NCI-H2196 (cell line): ENCODE measurements at regions not wholly inside any gene's neighbourhood (a gene's known extent, or its start where the extent isn't known, plus 50 kb on each side); places are given as distances from the start of the nearest gene placed in this dataset.

ENCODE experiments used
- DNase-seq: peaks from one replicate; lab custom pipeline; 2025; ENCODE audit not compliant: unreplicated experiment; lab: John Stamatoyannopoulos, UW

DNA sequence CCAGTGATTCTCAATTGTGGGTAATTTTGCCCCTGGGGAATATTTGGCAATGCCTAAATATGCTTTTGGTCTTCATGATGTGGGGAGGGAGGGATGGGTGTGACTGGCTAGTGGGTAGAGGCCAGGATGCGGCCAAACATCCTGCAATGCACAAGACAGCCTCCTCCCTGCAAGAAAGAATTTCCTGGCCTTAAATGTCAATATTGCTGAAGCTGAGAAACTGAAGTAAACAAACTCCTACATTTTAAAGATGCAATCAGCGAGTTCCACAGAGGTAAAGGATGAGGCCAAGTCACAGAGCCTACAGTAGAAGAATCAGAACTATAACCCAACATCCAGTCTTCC lies 272.9 kb upstream of the EPHA4 start:
- DNase-seq: no peak

DNA sequence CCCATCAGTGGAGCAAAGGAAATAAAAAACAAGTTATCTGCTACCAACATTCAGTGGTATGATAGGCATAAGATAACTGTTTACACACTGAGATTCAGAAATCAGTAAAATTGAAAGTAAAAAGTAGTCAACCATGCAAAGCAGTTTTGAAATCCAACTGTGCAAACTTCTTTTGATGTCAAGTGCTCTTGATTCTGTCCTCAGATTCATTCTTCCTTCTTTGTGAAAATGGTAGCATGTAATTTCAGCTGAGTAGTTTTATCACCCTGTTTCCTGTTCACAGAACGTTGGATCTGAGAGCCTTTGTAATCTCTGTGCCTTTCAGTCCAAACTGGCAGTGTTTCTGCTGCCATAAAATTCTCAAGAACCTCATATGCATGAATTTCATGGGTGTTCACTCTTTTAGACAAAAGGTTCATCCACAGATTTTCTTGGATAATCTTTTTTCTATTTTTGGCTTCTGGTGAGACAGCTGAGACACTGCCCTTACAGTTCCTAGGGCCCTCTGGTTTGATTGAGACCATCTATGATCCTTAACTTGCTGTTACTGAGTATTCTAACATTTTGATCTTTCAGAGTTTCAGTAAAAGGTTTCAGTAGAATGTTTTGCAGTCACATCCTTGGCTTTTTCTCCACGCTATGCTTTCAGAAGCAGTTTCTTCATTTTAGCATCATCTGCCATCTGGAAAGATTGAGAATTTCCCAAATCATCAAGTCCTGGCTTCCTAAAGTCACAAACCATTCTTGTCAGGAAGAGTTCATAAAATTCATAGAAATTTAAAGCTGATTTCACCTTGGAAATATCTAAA lies 272.3 kb upstream of the EPHA4 start:
- peak; percentile 47 for DNase-seq

GRCh38 chr2:221836095-221836494 lies 264.0 kb upstream of the EPHA4 start:
- no peak for DNase-seq

DNA sequence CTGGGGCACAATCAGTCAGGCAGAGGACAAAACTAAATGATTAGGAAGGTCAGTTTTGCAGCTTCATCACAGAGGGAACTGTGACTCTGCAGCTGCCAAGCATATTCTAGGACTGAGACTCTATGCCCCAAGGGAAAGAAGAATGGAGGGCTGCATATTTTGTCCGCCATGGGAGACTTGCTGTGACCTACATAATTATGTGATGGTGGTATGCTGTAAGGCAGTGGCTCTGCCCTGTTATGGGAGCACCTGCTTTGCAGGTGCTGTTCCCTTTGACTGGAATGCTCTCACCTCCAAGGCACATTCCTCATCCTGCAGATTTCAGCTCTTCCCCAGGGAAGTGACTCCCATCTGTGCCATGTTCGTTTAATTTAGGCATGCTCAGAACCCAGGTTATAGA lies 261.9 kb upstream of the EPHA4 start:
- no peak for DNase-seq

DNA sequence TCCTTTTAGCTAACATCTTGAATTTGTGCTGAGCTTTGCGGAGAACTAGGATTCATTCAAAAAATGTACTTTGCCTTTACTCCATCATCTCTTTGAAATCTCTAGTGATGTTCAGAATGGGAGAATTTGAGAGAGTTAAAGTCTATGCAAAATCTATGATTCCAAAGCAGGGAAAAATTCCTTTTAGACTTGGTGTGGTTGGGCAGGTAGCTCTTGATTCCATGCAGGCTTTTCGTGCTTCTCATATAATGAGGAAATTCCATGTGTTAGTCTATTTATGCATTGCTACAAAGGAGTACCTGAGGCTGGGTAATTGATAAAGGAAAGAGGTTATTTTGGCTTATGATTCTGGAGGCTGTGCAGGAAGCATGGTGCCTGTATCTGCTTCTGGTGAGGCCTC lies 258.9 kb upstream of the EPHA4 start:
- no peak for DNase-seq

DNA sequence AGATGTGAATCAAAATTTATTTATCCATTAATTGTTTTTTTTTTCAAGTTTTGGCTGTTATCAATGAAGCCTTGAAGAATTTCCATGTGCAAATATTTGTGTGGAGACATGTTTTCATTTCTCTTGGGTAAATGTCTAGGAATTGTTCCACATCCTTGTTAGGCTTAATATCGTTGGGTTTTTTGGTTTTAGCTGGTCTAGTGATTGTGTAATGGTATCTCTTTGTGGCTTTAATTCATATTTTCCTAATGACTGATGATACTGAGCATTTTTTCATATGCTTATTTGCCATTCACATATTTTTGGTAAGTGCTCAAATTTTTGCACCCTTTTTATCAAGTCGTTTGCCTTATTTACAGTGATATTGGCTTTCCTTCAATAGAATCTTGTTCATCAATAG lies 250.3 kb upstream of the EPHA4 start:
- DNase-seq: no peak

- no peak for DNase-seq
These were observed 246.7 kb upstream of the EPHA4 start for GRCh38 chr2:221818616-221819320.

DNA sequence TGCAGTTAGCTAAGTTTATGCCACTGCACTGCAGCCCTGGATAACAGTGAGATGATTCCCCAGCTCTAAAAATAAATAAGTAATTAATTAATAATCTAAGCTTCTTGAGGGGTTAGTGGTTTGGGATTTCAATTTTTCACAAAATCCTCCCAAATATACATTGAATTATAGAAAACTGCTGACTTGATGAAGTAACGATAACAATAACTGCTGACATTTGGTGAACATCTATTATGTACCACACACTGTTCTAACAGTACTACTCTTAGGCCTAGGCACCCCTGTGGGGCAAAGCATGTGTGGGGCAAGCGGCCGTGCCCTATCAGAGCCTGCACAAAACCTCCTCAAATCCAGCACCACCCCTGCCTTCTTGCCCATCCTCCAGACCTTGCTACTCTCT lies 245.8 kb upstream of the EPHA4 start:
- DNase-seq: no peak

- no peak for DNase-seq
These were observed 244.9 kb upstream of the EPHA4 start for GRCh38 chr2:221817052-221817451.

DNA sequence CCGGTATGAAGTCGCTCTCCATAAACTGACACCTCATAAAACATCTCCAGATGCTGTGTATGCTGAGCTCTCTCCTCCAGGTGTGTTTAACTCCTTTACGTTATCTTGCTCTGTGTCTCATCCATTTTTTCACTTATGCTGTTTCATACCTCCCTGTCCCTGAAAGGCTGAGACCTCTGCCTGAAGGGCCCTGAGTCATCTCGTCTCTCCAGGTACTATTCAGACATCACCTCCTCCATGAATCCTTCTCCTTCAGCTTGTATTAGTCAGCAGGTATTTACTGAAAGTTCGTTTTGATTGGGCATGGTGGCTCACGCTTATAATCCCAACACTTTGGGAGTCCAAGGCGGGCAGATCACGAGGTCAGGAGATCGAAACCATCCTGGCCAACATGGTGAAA lies 244.5 kb upstream of the EPHA4 start:
- DNase-seq: no peak

- DNase-seq: no peak
These were observed 238.5 kb upstream of the EPHA4 start for GRCh38 chr2:221810650-221811049.

- DNase-seq: no peak
These were observed 238.1 kb upstream of the EPHA4 start for GRCh38 chr2:221810245-221810644.

DNA sequence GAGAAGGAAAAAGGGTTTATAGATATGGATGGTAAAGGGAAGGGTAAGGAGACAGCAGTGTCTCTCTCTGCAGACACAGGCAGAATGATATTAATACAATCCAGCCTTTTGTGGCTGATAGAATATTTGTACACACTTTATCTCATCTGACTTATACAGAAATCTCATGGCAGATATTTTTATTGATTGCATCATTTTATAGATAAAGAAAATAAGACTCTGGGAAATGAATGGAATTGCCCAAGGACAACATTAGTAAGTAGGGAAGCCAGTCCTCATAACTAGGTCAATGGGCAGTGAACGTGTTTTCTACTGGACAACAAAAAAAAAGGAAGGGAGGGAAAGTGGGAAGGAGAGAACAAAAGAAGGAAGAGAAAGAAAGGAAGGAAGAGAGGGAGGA lies 236.4 kb upstream of the EPHA4 start:
- no peak for DNase-seq

DNA sequence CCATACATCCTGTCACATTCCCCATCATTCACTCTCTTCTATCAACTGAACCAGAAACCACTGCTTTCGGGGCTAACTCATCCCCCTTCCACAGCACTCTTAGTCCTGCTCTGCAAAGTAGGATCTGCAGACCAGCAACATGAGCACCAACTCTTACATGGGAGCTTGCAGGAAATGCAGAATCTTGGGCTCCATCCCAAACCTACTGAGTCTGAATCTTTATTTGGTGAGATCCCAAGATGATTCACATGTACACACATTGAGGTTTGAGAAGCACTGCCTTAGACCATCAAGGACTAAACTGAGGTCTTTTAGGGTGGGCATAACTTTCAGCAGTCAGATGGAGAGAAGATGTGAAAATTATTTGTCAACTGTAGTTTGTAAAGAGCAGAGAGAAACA lies 235.6 kb upstream of the EPHA4 start:
- DNase-seq: no peak

GRCh38 chr2:221802089-221802488 lies 230.0 kb upstream of the EPHA4 start:
- DNase-seq: no peak

GRCh38 chr2:221792971-221793521 lies 220.9 kb upstream of the EPHA4 start:
- no peak for DNase-seq

GRCh38 chr2:221791844-221792243 lies 219.7 kb upstream of the EPHA4 start:
- DNase-seq: no peak

DNA sequence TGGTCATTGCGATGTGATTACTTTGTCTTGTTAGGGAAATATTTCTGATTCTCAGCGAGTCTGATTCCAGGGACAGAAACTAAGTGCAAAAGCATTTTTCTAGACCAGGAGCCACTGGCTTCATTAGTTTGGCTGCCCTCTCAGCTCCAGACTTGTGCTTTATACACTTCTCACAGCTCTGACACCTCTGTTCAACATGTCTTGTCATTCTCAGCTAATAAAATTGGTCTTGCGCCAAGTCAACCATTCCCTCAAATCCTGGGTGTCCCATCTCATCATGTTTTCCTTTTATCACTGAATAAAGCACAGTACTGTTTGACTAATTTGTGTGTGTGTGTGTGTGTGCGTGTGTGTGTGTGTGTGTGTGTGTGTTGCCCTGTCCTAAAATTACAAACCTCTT lies 215.5 kb upstream of the EPHA4 start:
- no peak for DNase-seq

GRCh38 chr2:221786297-221786926 lies 214.3 kb upstream of the EPHA4 start:
- DNase-seq: no peak

DNA sequence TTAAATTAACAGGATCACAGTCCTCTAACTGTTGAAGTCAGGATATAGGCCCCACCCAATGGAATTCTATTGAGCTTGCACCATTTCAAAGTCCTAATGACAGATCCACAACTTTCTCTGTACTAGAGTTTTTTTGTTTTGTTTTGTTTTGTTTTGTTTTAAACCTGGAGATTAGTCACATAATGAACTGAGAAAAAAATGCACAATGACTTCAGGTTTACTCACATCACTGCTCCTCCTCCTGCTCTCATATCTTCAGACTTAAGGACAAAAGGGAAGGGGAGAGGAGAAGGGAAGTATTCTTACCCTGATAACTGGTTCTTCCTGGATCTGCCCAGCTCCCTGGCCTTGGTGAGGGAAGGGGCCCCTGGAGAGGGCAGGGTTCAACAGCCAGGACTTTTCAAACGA lies 208.2 kb upstream of the EPHA4 start:
- DNase-seq: no peak

GRCh38 chr2:221779614-221780067 lies 207.5 kb upstream of the EPHA4 start:
- DNase-seq: no peak

- DNase-seq: no peak
These were observed 205.9 kb upstream of the EPHA4 start for GRCh38 chr2:221778025-221778424.
